B cell (primary cell): ENCODE measurements at regions not wholly inside any gene's neighbourhood (a gene's known extent, or its start where the extent isn't known, plus 50 kb on each side); places are given as distances from the start of the nearest gene placed in this dataset.

Source experiments
- EZH2 ChIP-seq: IDR thresholded peaks from 2 replicates; pipeline ENCODE4 v1.6.1; 2012; ENCODE audit warnings: borderline replicate concordance, low read depth, mild to moderate bottlenecking, moderate library complexity, low read length; ENCODE audit not compliant: insufficient read depth, poor library complexity, severe bottlenecking
- TF ChIP-seq, protein P1 (sequence below): fragments of 200-600 bp; IDR thresholded peaks from one replicate; pipeline ENCODE4 v1.8.0; 2022; ENCODE audit warnings: antibody characterized with exemption, mild to moderate bottlenecking

DNA sequence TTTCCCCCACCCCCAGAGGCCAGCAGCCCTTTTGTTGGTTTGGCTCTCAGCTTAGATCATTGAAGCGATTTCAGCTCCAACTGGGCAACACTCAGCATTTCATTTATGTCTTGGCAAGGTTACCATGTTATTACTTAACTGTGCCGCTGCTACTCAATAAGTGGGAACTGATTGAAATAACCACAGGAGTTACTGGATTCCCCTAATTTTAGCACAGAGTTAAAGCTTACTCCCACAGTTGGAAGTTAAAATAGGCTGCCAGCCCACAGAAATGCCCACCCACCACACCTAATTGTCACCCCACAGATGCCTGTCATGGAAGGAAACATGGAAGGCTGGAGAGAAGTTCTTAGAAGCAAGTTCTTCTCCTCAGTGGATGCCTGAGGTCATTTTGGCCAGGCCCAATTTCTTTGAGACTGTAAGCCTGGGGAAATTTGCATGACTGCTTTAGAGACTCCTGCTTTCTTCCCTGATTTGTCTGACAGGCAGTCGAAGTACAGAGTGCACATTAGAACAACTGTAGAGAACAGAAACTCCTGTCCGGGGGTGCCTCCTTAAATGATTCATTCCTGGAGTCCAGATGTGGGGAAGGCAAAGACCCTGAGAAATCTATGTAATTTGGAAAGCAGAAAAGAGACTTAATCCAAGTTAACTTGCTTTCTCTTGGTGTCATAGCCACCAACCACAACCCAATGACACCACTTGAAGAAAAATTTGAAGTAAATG, 370.0 kb downstream of the ZSWIM6 start:
- TF ChIP-seq, protein P1, sequence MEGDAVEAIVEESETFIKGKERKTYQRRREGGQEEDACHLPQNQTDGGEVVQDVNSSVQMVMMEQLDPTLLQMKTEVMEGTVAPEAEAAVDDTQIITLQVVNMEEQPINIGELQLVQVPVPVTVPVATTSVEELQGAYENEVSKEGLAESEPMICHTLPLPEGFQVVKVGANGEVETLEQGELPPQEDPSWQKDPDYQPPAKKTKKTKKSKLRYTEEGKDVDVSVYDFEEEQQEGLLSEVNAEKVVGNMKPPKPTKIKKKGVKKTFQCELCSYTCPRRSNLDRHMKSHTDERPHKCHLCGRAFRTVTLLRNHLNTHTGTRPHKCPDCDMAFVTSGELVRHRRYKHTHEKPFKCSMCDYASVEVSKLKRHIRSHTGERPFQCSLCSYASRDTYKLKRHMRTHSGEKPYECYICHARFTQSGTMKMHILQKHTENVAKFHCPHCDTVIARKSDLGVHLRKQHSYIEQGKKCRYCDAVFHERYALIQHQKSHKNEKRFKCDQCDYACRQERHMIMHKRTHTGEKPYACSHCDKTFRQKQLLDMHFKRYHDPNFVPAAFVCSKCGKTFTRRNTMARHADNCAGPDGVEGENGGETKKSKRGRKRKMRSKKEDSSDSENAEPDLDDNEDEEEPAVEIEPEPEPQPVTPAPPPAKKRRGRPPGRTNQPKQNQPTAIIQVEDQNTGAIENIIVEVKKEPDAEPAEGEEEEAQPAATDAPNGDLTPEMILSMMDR, result no peak
- TF ChIP-seq EZH2, result no peak
